ENCODE measurements at regions not wholly inside any gene's neighbourhood (a gene's known extent, or its start where the extent isn't known, plus 50 kb on each side); places are given as distances from the start of the nearest gene placed in this dataset.

DNA sequence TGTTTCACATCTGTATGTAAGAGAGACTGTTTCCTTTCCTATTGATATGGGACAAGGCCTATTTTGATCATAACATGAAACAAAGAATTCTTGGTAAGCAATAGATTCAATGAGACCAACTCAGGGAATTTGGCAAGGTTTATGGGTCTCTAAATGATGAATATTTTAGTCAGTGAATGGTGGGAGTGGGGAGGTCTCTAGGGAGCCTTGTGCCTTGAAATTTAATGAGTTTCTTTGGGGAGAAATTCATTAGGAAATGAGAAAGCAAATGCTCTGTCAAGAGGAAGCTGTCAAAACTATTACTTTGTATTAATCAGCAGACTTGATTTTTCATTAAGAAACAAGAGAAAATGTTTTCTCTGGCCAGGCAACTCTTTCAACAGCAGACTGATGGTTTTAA lies 921.7 kb upstream of the API5 start:
- TF ChIP-seq, protein P1, sequence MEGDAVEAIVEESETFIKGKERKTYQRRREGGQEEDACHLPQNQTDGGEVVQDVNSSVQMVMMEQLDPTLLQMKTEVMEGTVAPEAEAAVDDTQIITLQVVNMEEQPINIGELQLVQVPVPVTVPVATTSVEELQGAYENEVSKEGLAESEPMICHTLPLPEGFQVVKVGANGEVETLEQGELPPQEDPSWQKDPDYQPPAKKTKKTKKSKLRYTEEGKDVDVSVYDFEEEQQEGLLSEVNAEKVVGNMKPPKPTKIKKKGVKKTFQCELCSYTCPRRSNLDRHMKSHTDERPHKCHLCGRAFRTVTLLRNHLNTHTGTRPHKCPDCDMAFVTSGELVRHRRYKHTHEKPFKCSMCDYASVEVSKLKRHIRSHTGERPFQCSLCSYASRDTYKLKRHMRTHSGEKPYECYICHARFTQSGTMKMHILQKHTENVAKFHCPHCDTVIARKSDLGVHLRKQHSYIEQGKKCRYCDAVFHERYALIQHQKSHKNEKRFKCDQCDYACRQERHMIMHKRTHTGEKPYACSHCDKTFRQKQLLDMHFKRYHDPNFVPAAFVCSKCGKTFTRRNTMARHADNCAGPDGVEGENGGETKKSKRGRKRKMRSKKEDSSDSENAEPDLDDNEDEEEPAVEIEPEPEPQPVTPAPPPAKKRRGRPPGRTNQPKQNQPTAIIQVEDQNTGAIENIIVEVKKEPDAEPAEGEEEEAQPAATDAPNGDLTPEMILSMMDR (IDR thresholded peaks at IDR 0.05), result no peak
- TF ChIP-seq POLR2A (IDR thresholded peaks at IDR 0.05), result no peak

Data from esophagus squamous epithelium (tissue), 4 donors.